GM12878 (cell line): ENCODE measurements at regions not wholly inside any gene's neighbourhood (a gene's known extent, or its start where the extent isn't known, plus 50 kb on each side); places are given as distances from the start of the nearest gene placed in this dataset.
"Not testable (repeated sequence)": the region's sequence is repeated elsewhere in the genome, so short reads cannot be mapped to it uniquely, and the experiment has no call there.

ENCODE experiments used
- CHD4 ChIP-seq: fragments of 200-600 bp; sonication (generic); IDR thresholded peaks from 2 replicates; pipeline ENCODE4 v1.6.1; 2016; ENCODE audit warnings: mild to moderate bottlenecking
- GABPA ChIP-seq: IDR thresholded peaks from 2 replicates; pipeline ENCODE4 v1.6.1; 2014; ENCODE audit warnings: antibody characterized with exemption, low read depth, mild to moderate bottlenecking, inconsistent platforms
- IKZF1 ChIP-seq: fragments of 450-650 bp; conservative IDR thresholded peaks from 2 replicates; pipeline ENCODE4 v1.6.1; 2017; ENCODE audit warnings: antibody characterized with exemption, mild to moderate bottlenecking
- KLF5 ChIP-seq: fragments of 450-650 bp; IDR thresholded peaks from 2 replicates; pipeline ENCODE4 v1.6.1; 2014; ENCODE audit warnings: mild to moderate bottlenecking; ENCODE audit not compliant: partially characterized antibody
- POLR2A ChIP-seq: IDR thresholded peaks from 2 replicates; pipeline ENCODE4 v1.6.1; 2011; ENCODE audit warnings: low read depth, mild to moderate bottlenecking, low read length
- SMARCA5 ChIP-seq: fragments of 450-650 bp; IDR thresholded peaks from 2 replicates; pipeline ENCODE4 v1.6.1; 2017; ENCODE audit warnings: mild to moderate bottlenecking
- SUZ12 ChIP-seq: fragments of 200-600 bp; sonication (generic); IDR thresholded peaks from one replicate; pipeline ENCODE4 v1.6.1; 2018; ENCODE audit warnings: antibody characterized with exemption, mild to moderate bottlenecking; ENCODE audit not compliant: unreplicated experiment
- ZBED1 ChIP-seq: IDR thresholded peaks from 2 replicates; pipeline ENCODE4 v1.6.1; 2016; ENCODE audit warnings: borderline replicate concordance
- TF ChIP-seq, protein P1 (sequence below), 3 experiments: IDR thresholded peaks in 2 of 3; conservative IDR thresholded peaks in 1 of 3; 2 replicates each; pipeline ENCODE4 v1.5.1; 2011; ENCODE audit warnings: low read depth in 3 of 3, low read length in 3 of 3, mild to moderate bottlenecking in 3 of 3, control low read depth in 2 of 3, moderate library complexity in 2 of 3, inconsistent platforms in 1 of 3, mixed read lengths in 1 of 3; ENCODE audit not compliant: control insufficient read depth in 2 of 3, insufficient read depth in 1 of 3; ENCODE audit errors: extremely low read depth in 1 of 3
- TF ChIP-seq, protein P2 (sequence below): fragments of 450-650 bp; IDR thresholded peaks from 2 replicates; pipeline ENCODE4 v1.6.1; 2017; ENCODE audit warnings: borderline replicate concordance
- TF ChIP-seq, protein P3 (sequence below): fragments of 450-650 bp; formaldehyde crosslinking; IDR thresholded peaks from 2 replicates; pipeline ENCODE4 v1.5.0; 2022; ENCODE audit warnings: mild to moderate bottlenecking, missing genetic modification characterization

DNA sequence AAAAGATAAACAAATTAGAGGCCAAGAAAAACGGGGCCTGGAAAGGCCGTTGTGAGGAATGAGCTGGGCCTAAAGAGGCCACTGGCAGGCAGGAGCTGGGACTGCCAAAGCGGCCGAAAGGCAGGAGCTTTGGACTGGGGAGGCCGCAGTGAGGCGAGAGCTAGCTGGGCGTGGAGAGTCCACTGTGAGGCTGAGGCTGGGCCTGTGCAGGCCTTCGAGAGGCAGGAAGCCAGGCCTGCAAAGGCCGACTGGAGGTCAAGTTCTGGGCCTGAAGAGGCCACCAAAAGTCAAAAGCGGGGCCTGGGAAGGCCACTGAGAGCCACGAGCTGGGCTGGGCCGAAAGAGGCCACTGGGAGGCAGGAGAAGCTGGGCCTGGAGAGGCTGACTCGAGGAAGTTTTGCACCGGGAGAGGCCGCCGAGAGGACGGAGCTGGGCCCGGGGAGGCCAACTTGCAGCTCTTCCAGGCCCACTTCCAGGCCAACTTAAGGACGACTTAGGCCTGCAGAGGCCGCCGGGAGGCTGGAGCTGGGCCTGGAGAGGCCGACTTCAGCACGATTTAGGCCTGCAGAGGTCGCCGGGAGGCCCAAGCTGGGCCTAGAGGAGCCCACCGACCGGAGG, 121.8 kb downstream of the SEPTIN14 start:
- not testable (repeated sequence) for TF ChIP-seq POLR2A, CHD4, IKZF1, SUZ12, ZBED1, KLF5, GABPA, SMARCA5
- TF ChIP-seq, protein P1, sequence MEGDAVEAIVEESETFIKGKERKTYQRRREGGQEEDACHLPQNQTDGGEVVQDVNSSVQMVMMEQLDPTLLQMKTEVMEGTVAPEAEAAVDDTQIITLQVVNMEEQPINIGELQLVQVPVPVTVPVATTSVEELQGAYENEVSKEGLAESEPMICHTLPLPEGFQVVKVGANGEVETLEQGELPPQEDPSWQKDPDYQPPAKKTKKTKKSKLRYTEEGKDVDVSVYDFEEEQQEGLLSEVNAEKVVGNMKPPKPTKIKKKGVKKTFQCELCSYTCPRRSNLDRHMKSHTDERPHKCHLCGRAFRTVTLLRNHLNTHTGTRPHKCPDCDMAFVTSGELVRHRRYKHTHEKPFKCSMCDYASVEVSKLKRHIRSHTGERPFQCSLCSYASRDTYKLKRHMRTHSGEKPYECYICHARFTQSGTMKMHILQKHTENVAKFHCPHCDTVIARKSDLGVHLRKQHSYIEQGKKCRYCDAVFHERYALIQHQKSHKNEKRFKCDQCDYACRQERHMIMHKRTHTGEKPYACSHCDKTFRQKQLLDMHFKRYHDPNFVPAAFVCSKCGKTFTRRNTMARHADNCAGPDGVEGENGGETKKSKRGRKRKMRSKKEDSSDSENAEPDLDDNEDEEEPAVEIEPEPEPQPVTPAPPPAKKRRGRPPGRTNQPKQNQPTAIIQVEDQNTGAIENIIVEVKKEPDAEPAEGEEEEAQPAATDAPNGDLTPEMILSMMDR (IDR thresholded peaks at IDR 0.05 in 2 of 3, conservative IDR thresholded peaks at IDR 0.05 in 1 of 3; ENCODE audit: control insufficient read depth in 2 of 3, extremely low read depth in 1 of 3, insufficient read depth in 1 of 3, low read depth in 3 of 3, low read length in 3 of 3): not testable (repeated sequence)
- TF ChIP-seq, protein P2, sequence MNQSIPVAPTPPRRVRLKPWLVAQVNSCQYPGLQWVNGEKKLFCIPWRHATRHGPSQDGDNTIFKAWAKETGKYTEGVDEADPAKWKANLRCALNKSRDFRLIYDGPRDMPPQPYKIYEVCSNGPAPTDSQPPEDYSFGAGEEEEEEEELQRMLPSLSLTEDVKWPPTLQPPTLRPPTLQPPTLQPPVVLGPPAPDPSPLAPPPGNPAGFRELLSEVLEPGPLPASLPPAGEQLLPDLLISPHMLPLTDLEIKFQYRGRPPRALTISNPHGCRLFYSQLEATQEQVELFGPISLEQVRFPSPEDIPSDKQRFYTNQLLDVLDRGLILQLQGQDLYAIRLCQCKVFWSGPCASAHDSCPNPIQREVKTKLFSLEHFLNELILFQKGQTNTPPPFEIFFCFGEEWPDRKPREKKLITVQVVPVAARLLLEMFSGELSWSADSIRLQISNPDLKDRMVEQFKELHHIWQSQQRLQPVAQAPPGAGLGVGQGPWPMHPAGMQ: not testable (repeated sequence)
- TF ChIP-seq, protein P3, sequence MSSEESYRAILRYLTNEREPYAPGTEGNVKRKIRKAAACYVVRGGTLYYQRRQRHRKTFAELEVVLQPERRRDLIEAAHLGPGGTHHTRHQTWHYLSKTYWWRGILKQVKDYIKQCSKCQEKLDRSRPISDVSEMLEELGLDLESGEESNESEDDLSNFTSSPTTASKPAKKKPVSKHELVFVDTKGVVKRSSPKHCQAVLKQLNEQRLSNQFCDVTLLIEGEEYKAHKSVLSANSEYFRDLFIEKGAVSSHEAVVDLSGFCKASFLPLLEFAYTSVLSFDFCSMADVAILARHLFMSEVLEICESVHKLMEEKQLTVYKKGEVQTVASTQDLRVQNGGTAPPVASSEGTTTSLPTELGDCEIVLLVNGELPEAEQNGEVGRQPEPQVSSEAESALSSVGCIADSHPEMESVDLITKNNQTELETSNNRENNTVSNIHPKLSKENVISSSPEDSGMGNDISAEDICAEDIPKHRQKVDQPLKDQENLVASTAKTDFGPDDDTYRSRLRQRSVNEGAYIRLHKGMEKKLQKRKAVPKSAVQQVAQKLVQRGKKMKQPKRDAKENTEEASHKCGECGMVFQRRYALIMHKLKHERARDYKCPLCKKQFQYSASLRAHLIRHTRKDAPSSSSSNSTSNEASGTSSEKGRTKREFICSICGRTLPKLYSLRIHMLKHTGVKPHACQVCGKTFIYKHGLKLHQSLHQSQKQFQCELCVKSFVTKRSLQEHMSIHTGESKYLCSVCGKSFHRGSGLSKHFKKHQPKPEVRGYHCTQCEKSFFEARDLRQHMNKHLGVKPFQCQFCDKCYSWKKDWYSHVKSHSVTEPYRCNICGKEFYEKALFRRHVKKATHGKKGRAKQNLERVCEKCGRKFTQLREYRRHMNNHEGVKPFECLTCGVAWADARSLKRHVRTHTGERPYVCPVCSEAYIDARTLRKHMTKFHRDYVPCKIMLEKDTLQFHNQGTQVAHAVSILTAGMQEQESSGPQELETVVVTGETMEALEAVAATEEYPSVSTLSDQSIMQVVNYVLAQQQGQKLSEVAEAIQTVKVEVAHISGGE (CRISPR knock-in tag): not testable (repeated sequence)
